A549 (cell line): ENCODE measurements at regions not wholly inside any gene's neighbourhood (a gene's known extent, or its start where the extent isn't known, plus 50 kb on each side); places are given as distances from the start of the nearest gene placed in this dataset.
"Not testable (repeated sequence)": the region's sequence is repeated elsewhere in the genome, so short reads cannot be mapped to it uniquely, and the experiment has no call there.

ENCODE experiments used
- ATAC-seq, 2 experiments: fragments of 200-7000 bp in 1 of 2; fragments of >200 bp in 1 of 2; cut with Nextera tagmentation in 1 of 2; cut with Tn5 transposase in 1 of 2; 3 replicates each; pipeline versions ENCODE4 v1.8.0 to v1.9.1; 2018 to 2020; ENCODE audit warnings: mild to moderate bottlenecking in 1 of 2, moderate library complexity in 1 of 2
- CTCF ChIA-PET: fragments of 300-600 bp; sonication (Branson Sonifier 250); formaldehyde crosslinking; extraction: SDS; loops from one replicate; lab custom pipeline; 2021; ENCODE audit warnings: antibody characterized with exemption, inconsistent platforms; lab: Yijun Ruan, JAX
- POLR2A ChIA-PET: fragments of 350-600 bp; formaldehyde crosslinking; extraction: SDS; loops from one replicate; lab custom pipeline; 2021; ENCODE audit warnings: antibody characterized with exemption, inconsistent platforms; lab: Yijun Ruan, JAX
- DNase-seq, 2 experiments: peaks; one replicate each; pipeline versions ENCODE4 v3.0.0 to v3.0.0-alpha.2; 2011 to 2016; ENCODE audit warnings: low read depth in 1 of 2, low spot score in 1 of 2
- FAIRE-seq: peaks from 2 replicates; lab custom pipeline; 2011; peaks lifted over from hg19 to GRCh38; lab: Jason Lieb, UNC
- H3K27ac ChIP-seq, 2 experiments: fragments of >200 bp; sonication (Bioruptor Twin); formaldehyde crosslinking; 3 replicates each; pipeline ENCODE4 v1.5.1; 2016 to 2017
- H3K4me1 ChIP-seq: fragments of >200 bp; sonication (Bioruptor Twin); formaldehyde crosslinking; 3 replicates; pipeline ENCODE4 v1.6.1; 2016
- H3K4me2 ChIP-seq: fragments of >200 bp; sonication (Bioruptor Twin); formaldehyde crosslinking; 3 replicates; pipeline ENCODE4 v1.6.1; 2016
- H3K4me3 ChIP-seq: fragments of >200 bp; sonication (Bioruptor Twin); formaldehyde crosslinking; 3 replicates; pipeline ENCODE4 v1.5.1; 2016
- H3K9me3 ChIP-seq: fragments of >200 bp; sonication (Bioruptor Twin); formaldehyde crosslinking; 3 replicates; pipeline ENCODE4 v1.6.1; 2016
- CBX2 ChIP-seq: fragments of 200-600 bp; sonication (generic); IDR thresholded peaks from 2 replicates; pipeline ENCODE4 v1.6.1; 2016; ENCODE audit warnings: low read depth, mild to moderate bottlenecking, borderline replicate concordance
- CBX8 ChIP-seq: fragments of 200-600 bp; sonication (generic); IDR thresholded peaks from 2 replicates; pipeline ENCODE4 v1.6.1; 2016
- CEBPB ChIP-seq, 2 experiments: fragments of >200 bp in 1 of 2; sonication (Bioruptor Twin) in 1 of 2; formaldehyde crosslinking in 1 of 2; IDR thresholded peaks; 2 replicates each; pipeline ENCODE4 v1.6.1; 2012 to 2016
- CHD2 ChIP-seq: fragments of 150-350 bp; IDR thresholded peaks from 2 replicates; pipeline ENCODE4 v1.6.1; 2014; ENCODE audit warnings: low read length; ENCODE audit not compliant: partially characterized antibody
- EP300 ChIP-seq, 2 experiments: fragments of >200 bp; sonication (Bioruptor Twin); formaldehyde crosslinking; IDR thresholded peaks; 2 replicates in 1 of 2; 3 replicates in 1 of 2; pipeline ENCODE4 v1.6.1; 2016 to 2017
- ESRRA ChIP-seq: fragments of 150-350 bp; IDR thresholded peaks from 2 replicates; pipeline ENCODE4 v1.6.1; 2014; ENCODE audit warnings: mild to moderate bottlenecking, low read length, borderline replicate concordance
- HDAC2 ChIP-seq: fragments of 200-600 bp; sonication (generic); IDR thresholded peaks from 2 replicates; pipeline ENCODE4 v1.6.1; 2016
- HOXB5 ChIP-seq: fragments of 250-450 bp; sonication (Bioruptor Pico); IDR thresholded peaks from 2 replicates; pipeline ENCODE4 v1.5.0; 2020; ENCODE audit warnings: mild to moderate bottlenecking, moderate library complexity
- KDM5A ChIP-seq: fragments of 200-600 bp; sonication (generic); IDR thresholded peaks from 2 replicates; pipeline ENCODE4 v1.6.1; 2016; ENCODE audit warnings: antibody characterized with exemption, mild to moderate bottlenecking
- NFE2L2 ChIP-seq: fragments of 150-350 bp; conservative IDR thresholded peaks from 2 replicates; pipeline ENCODE4 v1.6.1; 2014; ENCODE audit warnings: low read length
- NPAS2 ChIP-seq: fragments of 250-450 bp; sonication (Bioruptor Pico); IDR thresholded peaks from 2 replicates; pipeline ENCODE4 v1.8.0; 2022; ENCODE audit warnings: mild to moderate bottlenecking, moderate library complexity, borderline replicate concordance
- NR3C1 ChIP-seq: fragments of >200 bp; sonication (Bioruptor Twin); formaldehyde crosslinking; IDR thresholded peaks from 3 replicates; pipeline ENCODE4 v1.6.1; 2017
- POLR2AphosphoS2 ChIP-seq: conservative IDR thresholded peaks from 2 replicates; pipeline ENCODE4 v1.6.1; 2012; ENCODE audit warnings: low read length, improper control_type of control experiment, inconsistent platforms
- RARB ChIP-seq: fragments of 250-450 bp; sonication (Bioruptor Pico); IDR thresholded peaks from 2 replicates; pipeline ENCODE4 v1.8.0; 2021; ENCODE audit warnings: mild to moderate bottlenecking, moderate library complexity
- RFX5 ChIP-seq: fragments of 450-650 bp; IDR thresholded peaks from 2 replicates; pipeline ENCODE4 v1.7.1; 2014; ENCODE audit warnings: antibody characterized with exemption, mild to moderate bottlenecking, moderate library complexity
- RNF2 ChIP-seq: fragments of 200-600 bp; sonication (generic); IDR thresholded peaks from 2 replicates; pipeline ENCODE4 v1.6.1; 2016; ENCODE audit warnings: low read depth, mild to moderate bottlenecking, antibody characterized with exemption, moderate library complexity, borderline replicate concordance
- TFCP2L1 ChIP-seq: fragments of 250-450 bp; sonication (Bioruptor Pico); IDR thresholded peaks from 2 replicates; pipeline ENCODE4 v1.5.0; 2021; ENCODE audit warnings: mild to moderate bottlenecking
- ZC3H11A ChIP-seq: fragments of 450-650 bp; IDR thresholded peaks from 2 replicates; pipeline ENCODE4 v1.6.1; 2014; ENCODE audit warnings: antibody characterized with exemption, mild to moderate bottlenecking
- ZNF302 ChIP-seq: fragments of 250-450 bp; sonication (Bioruptor Pico); IDR thresholded peaks from 2 replicates; pipeline ENCODE4 v1.9.0; 2021; ENCODE audit warnings: inconsistent platforms, mild to moderate bottlenecking, moderate library complexity
- WGBS: methylation state at CpG from one replicate; pipeline ENCODE4 v1.1.6; 2017; ENCODE audit errors: missing lambda C conversion rate; 5-methylcytosine and 5-hydroxymethylcytosine counted together
- TF ChIP-seq, protein P1 (sequence below): fragments of 250-450 bp; sonication (Bioruptor Pico); IDR thresholded peaks from 2 replicates; pipeline ENCODE4 v1.5.0; 2021; ENCODE audit warnings: mild to moderate bottlenecking, moderate library complexity, borderline replicate concordance
- TF ChIP-seq, protein P2 (sequence below): fragments of >200 bp; sonication (Bioruptor Twin); formaldehyde crosslinking; IDR thresholded peaks from 3 replicates; pipeline ENCODE4 v1.6.1; 2016
- TF ChIP-seq, protein P3 (sequence below): fragments of >200 bp; sonication (Bioruptor Twin); formaldehyde crosslinking; IDR thresholded peaks from 3 replicates; pipeline ENCODE4 v1.5.1; 2016

DNA sequence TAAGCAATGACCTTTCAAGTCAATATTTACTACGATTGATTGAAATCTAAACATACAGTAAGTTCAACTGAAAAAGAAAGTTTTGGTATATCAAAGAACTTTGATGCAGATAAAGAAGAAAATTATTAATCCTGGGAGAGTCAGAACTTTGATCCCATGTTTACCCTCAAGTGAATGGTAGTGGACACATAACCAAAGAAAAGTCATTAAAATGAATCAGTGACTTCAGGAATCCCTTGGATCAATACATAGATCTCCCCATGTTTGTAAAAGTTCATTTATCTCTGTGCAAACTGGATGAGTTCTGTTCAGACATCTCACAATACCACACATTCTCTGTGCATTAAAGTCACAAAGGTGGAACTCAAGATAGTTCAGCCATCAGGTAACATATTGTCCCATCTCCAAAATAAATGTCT is 75.5 kb upstream of the RELN start:
- no peak overlapping the region for H3K4me3 ChIP-seq
- CTCF ChIA-PET: no interaction called here
- WGBS: 2% methylated on average over 1 of the region's 1 CpG

DNA sequence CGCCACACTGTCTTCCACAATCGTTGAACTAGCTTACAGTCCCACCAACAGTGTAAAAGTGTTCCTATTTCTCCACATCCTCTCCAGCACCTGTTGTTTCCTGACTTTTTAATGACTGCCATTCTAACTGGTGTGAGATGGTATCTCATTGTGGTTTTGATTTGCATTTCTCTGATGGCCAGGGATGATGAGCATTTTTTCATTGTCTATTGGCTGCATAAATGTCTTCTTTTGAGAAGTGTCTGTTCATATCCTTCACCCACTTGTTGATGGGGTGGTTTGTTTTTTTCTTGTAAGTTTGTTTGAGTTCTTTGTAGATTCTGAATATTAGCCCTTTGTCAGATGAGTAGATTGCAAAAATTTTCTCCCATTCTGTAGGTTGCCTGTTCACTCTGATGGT is 74.3 kb upstream of the RELN start:
- FAIRE-seq, H3K4me2 ChIP-seq, H3K4me3 ChIP-seq, ATAC-seq, POLR2A ChIA-PET, H3K9me3 ChIP-seq, CTCF ChIA-PET, DNase-seq, H3K27ac ChIP-seq, H3K4me1 ChIP-seq: not testable (repeated sequence)
- 3% methylated on average over 2 of the region's 2 CpGs for WGBS

More for the DNA sequence above, 75.5 kb upstream of the RELN start:
- TF ChIP-seq RFX5 (no peak), TFCP2L1 (CRISPR knock-in tag) (no peak), NR3C1 (no peak), HOXB5 (CRISPR knock-in tag) (no peak), CBX2 (no peak), CBX8 (no peak), EP300 (IDR thresholded peaks at IDR 0.05) (no peak), RARB (CRISPR knock-in tag) (no peak), CEBPB (IDR thresholded peaks at IDR 0.05) (no peak), ZNF302 (CRISPR knock-in tag) (no peak), NPAS2 (CRISPR knock-in tag) (no peak), POLR2AphosphoS2 (no peak), NFE2L2 (no peak), KDM5A (no peak), ZC3H11A (no peak)
- TF ChIP-seq, protein P1, sequence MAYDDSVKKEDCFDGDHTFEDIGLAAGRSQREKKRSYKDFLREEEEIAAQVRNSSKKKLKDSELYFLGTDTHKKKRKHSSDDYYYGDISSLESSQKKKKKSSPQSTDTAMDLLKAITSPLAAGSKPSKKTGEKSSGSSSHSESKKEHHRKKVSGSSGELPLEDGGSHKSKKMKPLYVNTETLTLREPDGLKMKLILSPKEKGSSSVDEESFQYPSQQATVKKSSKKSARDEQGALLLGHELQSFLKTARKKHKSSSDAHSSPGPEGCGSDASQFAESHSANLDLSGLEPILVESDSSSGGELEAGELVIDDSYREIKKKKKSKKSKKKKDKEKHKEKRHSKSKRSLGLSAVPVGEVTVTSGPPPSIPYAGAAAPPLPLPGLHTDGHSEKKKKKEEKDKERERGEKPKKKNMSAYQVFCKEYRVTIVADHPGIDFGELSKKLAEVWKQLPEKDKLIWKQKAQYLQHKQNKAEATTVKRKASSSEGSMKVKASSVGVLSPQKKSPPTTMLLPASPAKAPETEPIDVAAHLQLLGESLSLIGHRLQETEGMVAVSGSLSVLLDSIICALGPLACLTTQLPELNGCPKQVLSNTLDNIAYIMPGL (CRISPR knock-in tag): no peak
- TF ChIP-seq, protein P2, sequence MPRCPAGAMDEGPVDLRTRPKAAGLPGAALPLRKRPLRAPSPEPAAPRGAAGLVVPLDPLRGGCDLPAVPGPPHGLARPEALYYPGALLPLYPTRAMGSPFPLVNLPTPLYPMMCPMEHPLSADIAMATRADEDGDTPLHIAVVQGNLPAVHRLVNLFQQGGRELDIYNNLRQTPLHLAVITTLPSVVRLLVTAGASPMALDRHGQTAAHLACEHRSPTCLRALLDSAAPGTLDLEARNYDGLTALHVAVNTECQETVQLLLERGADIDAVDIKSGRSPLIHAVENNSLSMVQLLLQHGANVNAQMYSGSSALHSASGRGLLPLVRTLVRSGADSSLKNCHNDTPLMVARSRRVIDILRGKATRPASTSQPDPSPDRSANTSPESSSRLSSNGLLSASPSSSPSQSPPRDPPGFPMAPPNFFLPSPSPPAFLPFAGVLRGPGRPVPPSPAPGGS: no peak
- FAIRE-seq (no peak), ATAC-seq (no peak), DNase-seq (no peak)
- Histone ChIP-seq H3K9me3 (no peaks in the 10 kb centered on the region), H3K4me2 (no peak overlapping the region), H3K27ac (no peak overlapping the region), H3K4me1 (no peaks in the 10 kb centered on the region)
- POLR2A ChIA-PET: no interaction called here

DNA sequence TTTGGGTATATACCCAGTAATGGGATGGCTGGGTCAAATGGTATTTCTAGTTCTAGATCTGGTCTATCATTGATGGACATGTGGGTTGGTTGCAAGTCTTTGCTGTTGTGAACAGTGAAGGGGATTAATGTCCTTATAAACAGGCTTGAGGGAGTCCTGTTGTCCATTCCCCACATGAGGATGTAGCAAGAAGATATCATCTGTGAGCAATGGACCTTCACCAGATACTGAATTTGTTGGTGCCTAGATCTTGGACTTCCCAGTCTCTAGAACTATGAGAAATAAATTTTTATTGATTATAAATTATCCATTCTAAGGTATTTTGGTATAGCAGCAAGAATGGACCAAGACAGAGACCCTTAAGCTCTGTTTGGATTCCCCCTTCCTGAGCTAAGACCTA is 72.2 kb upstream of the RELN start:
- Histone ChIP-seq H3K9me3 (no peaks in the 10 kb centered on the region), H3K4me3 (no peak overlapping the region), H3K4me2 (no peak overlapping the region), H3K27ac (no peak overlapping the region), H3K4me1 (no peaks in the 10 kb centered on the region)
- ChIA-PET CTCF (interaction anchor here (0.6 kb wide), 1 partner anchor 22 kb away, joined by 3 read pairs; no protein-coding TSS in a partner anchor), POLR2A (no interaction called here)
- TF ChIP-seq ESRRA: no peak
- TF ChIP-seq CHD2: no peak
- TF ChIP-seq RNF2: no peak
- no peak for TF ChIP-seq HDAC2
- TF ChIP-seq, protein P3, sequence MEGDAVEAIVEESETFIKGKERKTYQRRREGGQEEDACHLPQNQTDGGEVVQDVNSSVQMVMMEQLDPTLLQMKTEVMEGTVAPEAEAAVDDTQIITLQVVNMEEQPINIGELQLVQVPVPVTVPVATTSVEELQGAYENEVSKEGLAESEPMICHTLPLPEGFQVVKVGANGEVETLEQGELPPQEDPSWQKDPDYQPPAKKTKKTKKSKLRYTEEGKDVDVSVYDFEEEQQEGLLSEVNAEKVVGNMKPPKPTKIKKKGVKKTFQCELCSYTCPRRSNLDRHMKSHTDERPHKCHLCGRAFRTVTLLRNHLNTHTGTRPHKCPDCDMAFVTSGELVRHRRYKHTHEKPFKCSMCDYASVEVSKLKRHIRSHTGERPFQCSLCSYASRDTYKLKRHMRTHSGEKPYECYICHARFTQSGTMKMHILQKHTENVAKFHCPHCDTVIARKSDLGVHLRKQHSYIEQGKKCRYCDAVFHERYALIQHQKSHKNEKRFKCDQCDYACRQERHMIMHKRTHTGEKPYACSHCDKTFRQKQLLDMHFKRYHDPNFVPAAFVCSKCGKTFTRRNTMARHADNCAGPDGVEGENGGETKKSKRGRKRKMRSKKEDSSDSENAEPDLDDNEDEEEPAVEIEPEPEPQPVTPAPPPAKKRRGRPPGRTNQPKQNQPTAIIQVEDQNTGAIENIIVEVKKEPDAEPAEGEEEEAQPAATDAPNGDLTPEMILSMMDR: no peak
- ATAC-seq (no peak), FAIRE-seq (no peak), DNase-seq (no peak)

DNA sequence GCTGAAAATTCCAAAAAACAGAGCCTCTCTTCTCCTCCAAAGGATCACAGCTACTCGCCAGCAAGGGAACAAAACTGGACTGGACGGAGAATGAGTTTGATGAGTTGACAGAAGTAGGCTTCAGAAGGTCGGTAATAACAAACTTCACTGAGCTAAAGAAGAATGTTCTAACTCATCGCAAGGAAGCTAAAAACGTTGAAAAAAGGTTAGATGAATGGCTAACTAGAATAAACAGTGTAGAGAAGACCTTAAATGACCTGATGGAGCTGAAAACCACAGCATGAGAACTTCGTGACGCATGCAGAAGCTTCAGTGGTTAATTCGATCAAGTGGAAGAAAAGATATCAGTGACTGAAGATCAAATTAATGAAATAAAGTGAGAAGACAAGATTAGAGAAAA is 70.4 kb upstream of the RELN start:
- ATAC-seq, DNase-seq, H3K4me3 ChIP-seq, H3K27ac ChIP-seq, H3K4me1 ChIP-seq, H3K4me2 ChIP-seq, CTCF ChIA-PET, POLR2A ChIA-PET, H3K9me3 ChIP-seq, FAIRE-seq: not testable (repeated sequence)
- WGBS: 24% methylated on average over 8 of the region's 8 CpGs
